K562 (cell line): ENCODE measurements at regions not wholly inside any gene's neighbourhood (a gene's known extent, or its start where the extent isn't known, plus 50 kb on each side); places are given as distances from the start of the nearest gene placed in this dataset.

ENCODE experiments used
- ATAC-seq: fragments of 200-7000 bp; cut with Tn5 transposase; 3 replicates; pipeline ENCODE4 v1.9.1; 2020; ENCODE audit warnings: moderate library complexity
- BruUV-seq: library from RNA; stranded (reverse); fragments of 400-500 nt; replicated peaks from 2 replicates; lab custom pipeline; 2021; lab: Mats Ljungman, UMichigan
- CTCF ChIA-PET: fragments of 300-600 bp; formaldehyde crosslinking; extraction: SDS; loops from one replicate; lab custom pipeline; 2021; ENCODE audit warnings: low intra/inter-chr PET ratio; lab: Yijun Ruan, JAX
- POLR2A ChIA-PET: fragments of 300-600, 350-650 bp; sonication (Branson Sonifier 250); formaldehyde crosslinking; extraction: SDS; loops from one replicate; lab custom pipeline; 2021; ENCODE audit warnings: antibody characterized with exemption, inconsistent platforms; lab: Yijun Ruan, JAX
- DNase-seq, 4 experiments: peaks; one replicate each; pipeline versions ENCODE4 v3.0.0 to v3.0.0-alpha.2; 2011 to 2018; ENCODE audit warnings: low spot score in 3 of 4, mixed read lengths in 3 of 4; ENCODE audit errors: extremely low read depth in 1 of 4
- FAIRE-seq: peaks from 2 replicates; lab custom pipeline; 2011; peaks lifted over from hg19 to GRCh38; lab: Jason Lieb, UNC
- H2AFZ ChIP-seq: 2 replicates; pipeline ENCODE4 v1.6.0; 2011; ENCODE audit warnings: low read depth, low read length, control low read depth, inconsistent platforms
- H3K27ac ChIP-seq: fragments of 200-600 bp; 3 replicates; pipeline ENCODE4 v1.8.0; 2011; ENCODE audit warnings: low read depth, mild to moderate bottlenecking, control low read depth, inconsistent platforms, low read length, moderate library complexity, mixed read lengths; ENCODE audit errors: extremely low read depth
- H3K27me3 ChIP-seq, 2 experiments: fragments of 300-600 bp in 1 of 2; 2 replicates in 1 of 2; 3 replicates in 1 of 2; pipeline versions ENCODE4 v1.6.0 to v1.8.0; 2011; ENCODE audit warnings: inconsistent platforms in 2 of 2, low read length in 2 of 2, mild to moderate bottlenecking in 1 of 2, mixed read lengths in 1 of 2, moderate library complexity in 1 of 2; ENCODE audit not compliant: control insufficient read depth in 2 of 2, insufficient read depth in 2 of 2
- H3K36me3 ChIP-seq: fragments of 300-600 bp; 3 replicates; pipeline ENCODE4 v1.8.0; 2011; ENCODE audit warnings: mild to moderate bottlenecking, low read length, inconsistent platforms; ENCODE audit not compliant: control insufficient read depth, insufficient read depth
- H3K4me1 ChIP-seq, 2 experiments: fragments of 200-600 bp in 1 of 2; replicated peaks in 1 of 2; 2 replicates in 1 of 2; 3 replicates in 1 of 2; pipeline versions ENCODE4 v1.5.1 to v1.8.0; 2011; ENCODE audit warnings: inconsistent platforms in 2 of 2, low read length in 2 of 2, mild to moderate bottlenecking in 1 of 2, mixed read lengths in 1 of 2, moderate library complexity in 1 of 2; ENCODE audit not compliant: control insufficient read depth in 2 of 2, insufficient read depth in 2 of 2
- H3K4me2 ChIP-seq: 2 replicates; pipeline ENCODE4 v1.6.1; 2011; ENCODE audit warnings: low read length, control low read depth, inconsistent platforms, mixed read lengths; ENCODE audit not compliant: insufficient read depth
- H3K4me3 ChIP-seq: fragments of 200-600 bp; sonication (generic), shearing (Covaris generic); 2 replicates; pipeline ENCODE4 v1.5.1; 2016; ENCODE audit warnings: control low read depth, inconsistent platforms
- H3K79me2 ChIP-seq: fragments of 200-600 bp; 3 replicates; pipeline ENCODE4 v1.8.0; 2011; ENCODE audit warnings: low read length, inconsistent platforms; ENCODE audit not compliant: control insufficient read depth, insufficient read depth
- H3K9ac ChIP-seq, 2 experiments: 2 replicates each; pipeline versions ENCODE4 v1.6.0 to v1.6.1; 2011; ENCODE audit warnings: low read depth in 2 of 2, low read length in 2 of 2, control low read depth in 1 of 2, inconsistent platforms in 1 of 2, mild to moderate bottlenecking in 1 of 2, mixed read lengths in 1 of 2; ENCODE audit not compliant: insufficient read depth in 1 of 2
- H3K9me1 ChIP-seq: one replicate; pipeline ENCODE4 v1.6.0; 2011; ENCODE audit warnings: inconsistent platforms, mild to moderate bottlenecking, low read length, moderate library complexity; ENCODE audit not compliant: control insufficient read depth, insufficient read depth
- H3K9me3 ChIP-seq: replicated peaks from 2 replicates; pipeline ENCODE4 v1.5.1; 2011; ENCODE audit warnings: low read depth, low read length, inconsistent platforms; ENCODE audit not compliant: control insufficient read depth, insufficient read depth
- H4K20me1 ChIP-seq: replicated peaks from 2 replicates; pipeline ENCODE4 v1.6.1; 2011; ENCODE audit warnings: low read length, inconsistent platforms, mixed read lengths; ENCODE audit not compliant: control insufficient read depth, insufficient read depth
- CBFA2T2 ChIP-seq: fragments of 450-650 bp; conservative IDR thresholded peaks from 2 replicates; pipeline ENCODE4 v1.6.1; 2017; ENCODE audit warnings: mild to moderate bottlenecking
- IFI16 ChIP-seq: fragments of 250-450 bp; sonication (Bioruptor Pico); IDR thresholded peaks from 2 replicates; pipeline ENCODE4 v2.1.2; 2022; ENCODE audit warnings: mild to moderate bottlenecking, inconsistent platforms
- KLF16 ChIP-seq: IDR thresholded peaks from 2 replicates; pipeline ENCODE4 v1.6.1; 2016; ENCODE audit warnings: antibody characterized with exemption
- MEF2D ChIP-seq: conservative IDR thresholded peaks from 2 replicates; pipeline ENCODE4 v1.6.1; 2016; ENCODE audit warnings: low read depth, missing genetic modification characterization, missing compliant biosample characterization
- PBX2 ChIP-seq, 2 experiments: IDR thresholded peaks in 1 of 2; conservative IDR thresholded peaks in 1 of 2; 2 replicates each; pipeline ENCODE4 v1.6.1; 2016; ENCODE audit warnings: low read depth in 2 of 2, mild to moderate bottlenecking in 1 of 2, missing compliant biosample characterization in 1 of 2, missing genetic modification characterization in 1 of 2, moderate library complexity in 1 of 2
- PHB2 ChIP-seq: fragments of 450-650 bp; IDR thresholded peaks from 2 replicates; pipeline ENCODE4 v1.6.1; 2017; ENCODE audit warnings: low read depth
- SOX6 ChIP-seq: fragments of 450-650 bp; IDR thresholded peaks from 2 replicates; pipeline ENCODE4 v1.6.1; 2014; ENCODE audit warnings: mild to moderate bottlenecking
- ZNF318 ChIP-seq, 2 experiments: fragments of 450-650 bp; IDR thresholded peaks; 2 replicates each; pipeline ENCODE4 v1.6.1; 2016; ENCODE audit warnings: mild to moderate bottlenecking in 2 of 2, borderline replicate concordance in 1 of 2, low read depth in 1 of 2, moderate library complexity in 1 of 2
- ZNF586 ChIP-seq: fragments of 450-650 bp; formaldehyde crosslinking; conservative IDR thresholded peaks from 2 replicates; pipeline ENCODE4 v1.4.0; 2020; ENCODE audit warnings: mild to moderate bottlenecking, moderate library complexity
- ZNF778 ChIP-seq: fragments of 450-650 bp; formaldehyde crosslinking; IDR thresholded peaks from 2 replicates; pipeline ENCODE4 v1.4.0; 2020; ENCODE audit warnings: mild to moderate bottlenecking, moderate library complexity
- WGBS: fragments of 100-300 bp; shearing (Covaris generic); methylation state at CpG from one replicate; pipeline ENCODE4 v1.1.6; 2016; ENCODE audit warnings: low coverage, mixed read lengths; ENCODE audit not compliant: insufficient coverage; ENCODE audit errors: missing lambda C conversion rate; 5-methylcytosine and 5-hydroxymethylcytosine counted together
- in situ Hi-C: fragments of 300-500 bp; cut with MboI; formaldehyde crosslinking; loops from 4 replicates; pipeline ENCODE4 v1.15.0; 2018; ENCODE audit warnings: inconsistent platforms, mixed read lengths
- intact Hi-C: fragments of 100-400 bp; cut with micrococcal nuclease; formaldehyde crosslinking; loops from 2 replicates; pipeline ENCODE4 v1.14.2; 2022

- peak; percentile 91 for TF ChIP-seq MEF2D (tag)
- TF ChIP-seq KLF16, result no peak
- TF ChIP-seq, all 486 proteins: peak for 20
These were observed 237.9 kb downstream of the IPO8 start (continued) for GRCh38 chr12:30457621-30458289.

- H4K20me1 ChIP-seq, result no peaks in the 10 kb centered on the region
- H3K9ac ChIP-seq, result no peak overlapping the region
- WGBS, result 24% methylated on average over 2 of the region's 2 CpGs
- no peaks in the 10 kb centered on the region for H3K79me2 ChIP-seq
- in situ Hi-C loops, result no loop called here
- peak; percentile 80 for FAIRE-seq
- no peak overlapping the region for H3K4me3 ChIP-seq
- peaks cover 2 to 5% of the 10 kb centered on the region in 2 experiments; a peak in 1 of 5 replicates for H3K27me3 ChIP-seq
- ChIA-PET CTCF (no interaction called here), POLR2A (no interaction called here)
- intact Hi-C loops, result no loop called here
- peak; percentile 57 for ATAC-seq
- BruUV-seq, result no TSS peak
- DNase-seq, result peak; percentile 10 to 75 (median 30)
- no peak overlapping the region for H3K27ac ChIP-seq
- H3K4me1 ChIP-seq, result no peaks in the 10 kb centered on the region; a peak in 1 of 5 replicates
- H2AFZ ChIP-seq, result no peak overlapping the region
- H3K9me1 ChIP-seq, result no peaks in the 10 kb centered on the region
- no peaks in the 10 kb centered on the region for H3K36me3 ChIP-seq
- no peaks in the 10 kb centered on the region for H3K9me3 ChIP-seq
- no peak overlapping the region for H3K4me2 ChIP-seq
- peak; percentile 70 for TF ChIP-seq PBX2 (CRISPR knock-in tag; IDR thresholded peaks at IDR 0.05; ENCODE audit: low read depth)
- peak; percentile 97 for TF ChIP-seq PBX2 (tag; conservative IDR thresholded peaks at IDR 0.05; ENCODE audit: low read depth)
- peak in 1 of 2 experiments; percentile 86; a peak in 2 of 4 replicates for TF ChIP-seq ZNF318 (IDR thresholded peaks at IDR 0.05; ENCODE audit: borderline replicate concordance in 1 of 2, low read depth in 1 of 2)
- no peak for TF ChIP-seq ZNF778 (CRISPR knock-in tag)
- TF ChIP-seq ZNF586 (CRISPR knock-in tag), result no peak
- TF ChIP-seq CBFA2T2, result peak; percentile 35; the same call in 1 of the 2 replicates
- TF ChIP-seq PHB2, result no peak
- TF ChIP-seq SOX6, result peak; percentile 88
- no peak for TF ChIP-seq IFI16
These were observed 244.8 kb downstream of the IPO8 start for GRCh38 chr12:30450872-30451271.
